NCI-H2029 (cell line): ENCODE measurements at regions not wholly inside any gene's neighbourhood (a gene's known extent, or its start where the extent isn't known, plus 50 kb on each side); places are given as distances from the start of the nearest gene placed in this dataset.
"Not testable (repeated sequence)": the region's sequence is repeated elsewhere in the genome, so short reads cannot be mapped to it uniquely, and the experiment has no call there.

Experiments
- DNase-seq: peaks from one replicate; lab custom pipeline; 2025; lab: John Stamatoyannopoulos, UW

GRCh38 chr13:65943024-65943423 lies 1287.1 kb downstream of the PCDH9 start:
- DNase-seq: no peak

- DNase-seq: peak; percentile 73
Measured at GRCh38 chr13:65940720-65941119, 1289.4 kb downstream of the PCDH9 start.

- DNase-seq: no peak
Measured at GRCh38 chr13:65937251-65937650, 1292.9 kb downstream of the PCDH9 start.

- no peak for DNase-seq
Measured at GRCh38 chr13:65936249-65936648, 1293.9 kb downstream of the PCDH9 start.

- no peak for DNase-seq
Measured at GRCh38 chr13:65932587-65933239, 1297.4 kb downstream of the PCDH9 start.

DNA sequence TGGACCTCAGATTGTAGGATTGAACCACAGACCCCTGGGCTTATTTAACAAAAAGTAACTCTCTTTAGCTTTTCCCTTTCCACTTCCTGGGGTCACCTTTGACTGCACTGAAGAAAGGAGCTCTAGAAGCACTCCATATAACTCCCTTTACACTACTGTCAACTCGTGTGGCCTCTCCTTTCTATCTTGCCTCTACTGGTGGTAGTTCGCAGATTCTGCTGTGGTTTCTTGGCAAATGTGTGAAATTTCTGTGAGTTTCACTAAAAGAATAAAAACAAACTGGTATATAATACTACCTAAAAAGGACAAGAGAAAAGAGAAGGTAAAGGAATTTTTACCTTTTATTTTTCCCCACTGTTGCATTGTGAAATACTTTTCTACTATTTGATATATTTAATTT lies 1298.1 kb downstream of the PCDH9 start:
- DNase-seq: no peak

DNA sequence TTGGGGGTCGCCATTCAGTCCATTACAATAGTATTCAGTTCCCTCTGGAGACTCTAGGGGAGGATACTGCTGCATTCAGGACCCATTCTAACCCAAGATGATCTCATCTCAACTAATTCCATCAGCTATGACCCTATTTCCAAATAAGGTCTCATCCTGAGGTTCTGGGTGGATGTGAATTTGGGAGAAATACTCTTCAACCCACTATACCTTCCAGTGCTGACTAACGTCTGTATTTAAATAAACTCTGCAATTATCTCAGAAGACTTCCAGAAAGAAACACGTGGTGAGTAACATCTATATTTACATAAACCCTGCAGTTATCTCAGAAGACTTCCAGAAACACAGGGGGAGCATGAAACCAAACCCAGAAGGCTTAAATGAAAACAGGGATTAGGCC lies 1300.7 kb downstream of the PCDH9 start:
- no peak for DNase-seq

- DNase-seq: peak; percentile 31
Measured at GRCh38 chr13:65926750-65927171, 1303.4 kb downstream of the PCDH9 start.

DNA sequence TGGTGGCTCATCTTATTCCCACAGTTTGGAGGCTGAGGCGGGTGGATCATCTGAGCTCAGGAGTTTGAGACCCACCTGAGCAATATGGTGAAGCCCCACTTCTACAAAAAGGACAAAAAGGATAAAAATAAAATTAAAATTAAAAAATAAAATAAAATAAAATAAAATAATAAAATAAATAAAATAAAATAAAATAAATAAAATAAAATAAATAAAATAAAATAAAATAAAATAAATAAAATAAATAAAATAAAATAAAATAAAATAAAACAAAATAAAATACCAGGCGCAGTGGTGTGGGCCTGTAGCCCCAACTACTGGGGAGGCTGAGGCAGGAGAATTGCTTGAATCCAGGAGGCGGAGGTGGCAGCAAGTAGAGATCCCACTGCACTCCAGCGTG lies 1307.3 kb downstream of the PCDH9 start:
- not testable (repeated sequence) for DNase-seq

DNA sequence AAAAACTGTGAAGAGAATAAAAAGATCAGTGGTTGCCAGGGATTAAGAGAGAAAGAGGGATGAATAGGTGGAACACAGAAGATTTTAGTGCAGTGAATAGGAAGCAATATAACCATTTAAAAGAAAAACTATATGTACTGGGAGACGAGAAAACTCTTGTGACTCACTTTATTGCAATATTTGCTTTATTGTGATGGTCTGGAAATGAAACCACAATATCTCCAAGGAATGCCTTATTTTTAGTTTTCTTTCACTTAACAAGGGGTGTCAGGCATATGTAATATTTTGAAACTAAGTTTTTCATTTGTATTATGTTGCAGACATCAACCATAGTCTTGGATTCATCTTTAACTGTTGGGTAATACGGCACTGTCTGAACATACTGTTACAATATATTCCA lies 1308.2 kb downstream of the PCDH9 start:
- DNase-seq: no peak

- no peak for DNase-seq
Measured at GRCh38 chr13:65917731-65918130, 1312.4 kb downstream of the PCDH9 start.

DNA sequence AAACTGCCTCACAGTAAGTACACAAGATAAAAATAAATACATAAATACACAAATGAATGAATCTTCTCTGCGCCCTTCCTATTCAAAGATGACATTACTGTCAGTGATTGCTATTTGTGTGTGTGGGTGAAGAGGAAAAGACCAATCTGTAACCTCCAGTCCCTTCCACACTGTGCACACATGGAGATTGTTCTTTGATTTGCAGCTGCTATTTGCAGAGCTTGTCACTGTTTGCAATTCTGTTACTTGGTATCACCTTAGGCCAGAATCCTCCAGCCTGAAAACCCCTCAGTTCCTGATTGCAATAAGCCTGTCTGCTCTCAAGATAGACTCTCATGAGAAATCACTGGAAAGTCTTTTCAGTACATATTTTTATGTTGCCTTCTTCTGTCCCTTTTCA lies 1314.9 kb downstream of the PCDH9 start:
- no peak for DNase-seq

DNA sequence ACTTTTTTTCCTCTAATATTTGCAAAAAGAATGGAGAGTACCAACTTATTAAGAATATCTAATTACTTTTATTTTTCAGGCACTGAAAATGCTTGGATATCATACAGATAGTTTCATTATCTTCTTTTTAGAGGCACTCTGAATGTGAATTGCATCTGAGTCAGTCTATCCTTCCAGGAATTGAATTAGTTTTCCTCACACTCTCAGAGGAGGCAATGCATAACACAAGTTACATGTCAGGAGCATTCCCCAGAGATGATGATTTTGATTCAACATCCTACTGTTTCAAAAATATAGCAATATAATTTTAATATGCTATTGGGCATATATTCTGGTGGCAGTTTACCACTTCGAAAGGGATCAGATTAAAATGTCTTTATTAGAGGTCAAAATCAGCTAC lies 1315.4 kb downstream of the PCDH9 start:
- no peak for DNase-seq

- no peak for DNase-seq
Measured at GRCh38 chr13:65913173-65913572, 1317.0 kb downstream of the PCDH9 start.

DNA sequence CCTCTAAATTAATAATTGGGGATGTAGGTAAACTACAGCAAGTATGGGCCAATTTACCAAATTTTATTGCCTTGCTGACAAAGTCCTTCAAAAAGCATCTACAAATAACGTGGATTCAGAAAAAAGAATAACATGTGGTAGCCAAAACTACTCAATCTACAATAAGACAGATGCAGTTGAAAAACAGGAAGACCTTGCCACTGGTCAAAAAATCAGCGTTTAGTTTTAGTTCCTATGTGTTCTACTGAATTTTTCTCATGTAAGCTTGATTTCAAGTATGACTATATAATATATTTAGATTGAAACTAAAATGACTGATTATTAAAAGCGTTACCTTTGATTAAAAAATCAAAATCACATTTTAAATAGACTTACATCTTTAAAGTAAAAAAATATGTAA lies 1317.6 kb downstream of the PCDH9 start:
- no peak for DNase-seq

DNA sequence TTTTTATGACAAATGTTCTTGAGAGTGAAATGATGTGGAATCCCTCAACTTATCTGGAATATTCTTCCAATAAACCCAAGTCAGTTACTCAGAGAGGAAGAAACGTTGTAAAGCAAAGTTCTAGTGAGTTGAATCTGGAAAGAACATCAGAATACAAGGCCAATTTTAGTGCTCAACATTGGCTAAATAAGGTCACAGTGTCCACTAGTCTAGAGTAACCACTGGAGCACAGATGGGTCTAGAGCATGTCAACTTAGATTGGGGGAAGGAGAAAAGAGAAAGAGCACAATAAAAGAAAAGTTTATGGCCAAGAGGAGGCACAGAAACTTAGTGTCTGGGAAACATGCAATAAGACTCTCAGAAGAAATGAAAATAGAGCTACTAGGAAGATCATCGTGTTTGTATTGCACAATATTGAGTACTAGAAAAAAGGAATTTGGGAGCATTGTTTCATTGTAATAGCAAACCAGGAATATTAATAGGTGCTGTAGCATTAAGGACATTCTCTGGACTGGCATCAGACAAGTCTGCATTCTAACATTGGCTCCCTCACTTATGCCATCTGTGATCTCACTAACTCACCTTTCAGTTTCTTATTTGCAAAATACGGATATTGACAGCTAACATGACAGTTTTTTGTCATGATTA lies 1318.5 kb downstream of the PCDH9 start:
- no peak for DNase-seq

GRCh38 chr13:65909501-65909900 lies 1320.6 kb downstream of the PCDH9 start:
- no peak for DNase-seq

GRCh38 chr13:65907666-65908525 lies 1322.2 kb downstream of the PCDH9 start:
- DNase-seq: no peak

DNA sequence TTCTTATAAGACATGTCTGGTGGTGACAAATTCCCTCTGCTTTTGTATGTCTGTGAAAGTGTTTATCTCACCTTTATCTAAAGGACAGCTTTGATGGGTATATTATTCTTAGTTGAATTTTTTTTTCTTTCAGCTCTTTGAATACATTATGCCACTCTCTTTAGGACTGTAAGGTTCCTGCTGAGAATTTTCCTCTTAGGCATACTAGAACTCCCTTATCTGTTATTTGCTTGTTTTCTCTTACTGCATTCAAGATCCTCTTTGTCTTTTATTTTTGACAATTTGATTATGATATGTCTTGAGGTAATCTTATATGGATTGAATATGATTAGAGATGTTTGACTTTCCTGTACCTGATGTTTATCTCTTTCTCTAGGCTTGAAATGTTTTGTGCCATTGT lies 1328.4 kb downstream of the PCDH9 start:
- DNase-seq: no peak

DNA sequence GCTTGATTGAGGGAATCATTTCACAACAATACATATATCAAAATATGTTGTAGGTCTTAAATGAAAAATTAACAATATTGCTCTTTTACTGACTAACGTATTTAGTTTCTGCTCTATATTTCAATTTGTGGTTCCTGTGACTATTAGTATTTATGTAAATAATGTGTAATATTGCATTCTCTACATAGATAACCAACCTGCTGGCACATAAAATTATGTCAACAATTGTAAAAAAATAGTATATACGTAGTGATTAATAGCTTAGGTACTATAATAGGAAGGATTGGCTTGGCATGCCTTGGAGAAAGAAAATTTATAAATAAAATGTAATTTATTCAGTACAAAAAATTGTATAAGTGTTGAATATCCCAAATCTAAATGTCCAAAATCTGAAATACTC lies 1336.1 kb downstream of the PCDH9 start:
- no peak for DNase-seq

GRCh38 chr13:65892859-65893258 lies 1337.3 kb downstream of the PCDH9 start:
- no peak for DNase-seq

- DNase-seq: no peak
Measured at GRCh38 chr13:65889368-65889767, 1340.8 kb downstream of the PCDH9 start.

GRCh38 chr13:65882810-65883209 lies 1347.3 kb downstream of the PCDH9 start:
- no peak for DNase-seq
